GM12872 (cell line): ENCODE measurements at regions not wholly inside any gene's neighbourhood (a gene's known extent, or its start where the extent isn't known, plus 50 kb on each side); places are given as distances from the start of the nearest gene placed in this dataset.

Experiments
- TF ChIP-seq, protein P1 (sequence below): IDR thresholded peaks from 3 replicates; pipeline ENCODE4 v1.5.1; 2011; ENCODE audit warnings: low read depth, mild to moderate bottlenecking, low read length, moderate library complexity; ENCODE audit not compliant: insufficient read depth

DNA sequence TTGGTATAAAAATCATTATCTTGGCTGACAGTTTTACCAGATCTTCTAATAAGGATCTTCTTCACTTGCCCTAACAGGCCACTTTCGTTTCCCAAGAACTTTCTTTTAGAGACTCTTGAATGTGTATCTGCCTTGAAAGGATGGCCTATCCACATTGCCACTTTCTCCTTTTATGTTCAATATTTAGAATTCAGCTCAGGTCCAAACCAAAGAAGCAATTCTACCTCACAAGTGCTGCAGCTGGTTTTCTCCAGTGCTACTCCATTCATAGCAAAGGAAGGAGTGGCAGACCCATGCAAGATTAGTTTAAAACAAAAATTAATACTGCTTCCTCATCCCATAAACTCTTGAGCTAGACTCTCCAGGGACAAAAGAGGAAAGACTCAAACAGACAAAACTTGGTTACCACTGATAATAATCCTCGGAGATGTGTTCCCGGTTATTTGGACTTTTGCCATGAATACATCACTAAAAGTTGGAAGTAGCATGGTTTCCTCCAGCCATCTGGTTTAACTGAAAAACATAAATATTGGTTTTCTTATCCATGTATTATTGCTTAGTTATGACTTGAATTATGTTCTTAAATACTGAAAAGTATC lies 401.8 kb downstream of the PABPC4L start:
- TF ChIP-seq, protein P1, sequence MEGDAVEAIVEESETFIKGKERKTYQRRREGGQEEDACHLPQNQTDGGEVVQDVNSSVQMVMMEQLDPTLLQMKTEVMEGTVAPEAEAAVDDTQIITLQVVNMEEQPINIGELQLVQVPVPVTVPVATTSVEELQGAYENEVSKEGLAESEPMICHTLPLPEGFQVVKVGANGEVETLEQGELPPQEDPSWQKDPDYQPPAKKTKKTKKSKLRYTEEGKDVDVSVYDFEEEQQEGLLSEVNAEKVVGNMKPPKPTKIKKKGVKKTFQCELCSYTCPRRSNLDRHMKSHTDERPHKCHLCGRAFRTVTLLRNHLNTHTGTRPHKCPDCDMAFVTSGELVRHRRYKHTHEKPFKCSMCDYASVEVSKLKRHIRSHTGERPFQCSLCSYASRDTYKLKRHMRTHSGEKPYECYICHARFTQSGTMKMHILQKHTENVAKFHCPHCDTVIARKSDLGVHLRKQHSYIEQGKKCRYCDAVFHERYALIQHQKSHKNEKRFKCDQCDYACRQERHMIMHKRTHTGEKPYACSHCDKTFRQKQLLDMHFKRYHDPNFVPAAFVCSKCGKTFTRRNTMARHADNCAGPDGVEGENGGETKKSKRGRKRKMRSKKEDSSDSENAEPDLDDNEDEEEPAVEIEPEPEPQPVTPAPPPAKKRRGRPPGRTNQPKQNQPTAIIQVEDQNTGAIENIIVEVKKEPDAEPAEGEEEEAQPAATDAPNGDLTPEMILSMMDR: no peak

DNA sequence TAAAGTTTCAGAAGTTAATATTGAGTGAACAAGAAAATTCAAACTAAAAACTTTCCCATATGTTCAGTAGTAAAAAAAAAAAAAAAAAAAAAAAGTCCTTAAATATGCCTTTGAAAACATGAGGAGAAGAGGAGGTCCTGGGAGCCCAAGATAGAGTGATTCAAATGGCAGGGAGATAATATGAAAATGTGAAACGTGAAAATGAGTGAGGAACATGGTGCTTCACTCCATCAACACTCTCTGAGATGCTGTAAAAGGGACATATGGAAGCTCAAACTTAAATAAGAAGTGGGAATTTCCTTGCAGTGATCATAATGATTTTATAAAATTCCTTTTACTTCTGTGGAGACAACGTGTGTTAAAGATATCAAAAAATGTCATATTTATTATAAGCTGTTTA lies 423.9 kb downstream of the PABPC4L start:
- TF ChIP-seq, protein P1: no peak

DNA sequence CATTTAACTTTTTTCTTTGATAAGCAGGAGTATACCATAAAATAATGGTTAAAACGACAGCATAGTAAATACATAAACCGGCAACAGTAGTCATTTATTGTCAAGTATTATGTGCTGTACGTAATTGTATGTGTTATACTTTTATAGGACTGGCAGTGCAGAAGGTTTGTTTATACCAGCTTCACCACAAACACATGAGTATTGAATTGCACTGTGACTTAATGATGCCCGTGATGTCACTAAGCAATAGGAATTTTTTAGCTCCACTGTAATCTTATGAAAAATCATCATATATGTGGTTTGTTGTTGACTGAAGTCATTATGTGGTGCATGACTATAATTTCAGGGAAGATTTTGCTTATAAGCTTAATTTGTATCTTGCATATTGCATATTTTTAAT lies 424.6 kb downstream of the PABPC4L start:
- TF ChIP-seq, protein P1: no peak

DNA sequence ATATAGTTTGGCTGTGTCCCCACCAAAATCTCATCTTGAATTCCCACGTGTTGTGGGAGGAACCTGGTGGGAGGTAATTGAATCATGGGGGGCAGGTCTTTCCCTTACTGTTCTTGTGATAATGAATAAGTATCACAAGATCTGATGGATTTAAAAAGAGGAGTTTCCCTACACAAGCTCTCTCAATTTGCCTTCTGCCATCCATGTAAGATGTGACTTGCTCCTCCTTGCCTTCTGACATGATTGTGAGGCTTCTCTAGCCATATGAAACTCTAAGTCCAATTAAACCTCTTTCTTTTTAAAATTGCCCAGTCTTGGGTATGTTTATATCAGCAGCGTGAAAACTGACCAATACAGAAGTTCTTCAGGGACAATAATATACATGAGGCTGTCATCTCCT lies 425.1 kb downstream of the PABPC4L start:
- TF ChIP-seq, protein P1: no peak

DNA sequence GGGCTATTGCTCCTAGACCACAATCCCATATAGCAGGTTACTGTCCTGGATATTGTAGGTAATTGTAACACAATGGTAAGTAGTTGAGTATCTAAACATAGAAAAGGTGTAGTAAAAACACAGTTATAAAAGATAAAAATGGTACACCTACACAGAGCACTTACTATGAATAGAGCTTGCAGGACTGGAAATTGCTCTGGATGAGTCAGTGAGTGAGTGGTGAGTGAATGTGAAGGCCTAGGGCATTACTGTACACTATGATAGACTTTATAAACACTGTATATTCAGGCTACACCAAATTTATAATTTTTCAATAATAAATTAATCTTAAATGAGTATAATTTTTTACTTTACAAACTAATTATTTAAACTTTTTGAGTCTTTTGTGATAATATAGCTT lies 425.7 kb downstream of the PABPC4L start:
- TF ChIP-seq, protein P1: no peak

DNA sequence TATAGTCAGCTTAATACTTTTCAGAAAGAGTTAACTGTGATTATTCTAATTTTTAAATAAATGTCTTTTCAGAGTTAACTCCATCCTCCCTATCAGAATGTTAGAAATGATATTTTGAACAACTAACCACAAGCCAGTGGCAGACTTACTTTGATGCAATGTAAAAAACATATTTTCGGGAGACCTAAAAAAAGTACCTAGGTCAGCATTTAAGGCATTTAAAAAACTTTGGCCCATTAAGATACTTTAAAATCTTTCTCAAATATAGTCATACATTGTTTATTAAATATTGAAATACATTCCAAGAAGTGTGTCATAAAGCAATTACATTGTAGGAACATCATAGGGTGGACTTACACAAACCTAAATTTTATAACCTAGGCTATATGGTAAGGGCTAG lies 426.1 kb downstream of the PABPC4L start:
- TF ChIP-seq, protein P1: no peak

DNA sequence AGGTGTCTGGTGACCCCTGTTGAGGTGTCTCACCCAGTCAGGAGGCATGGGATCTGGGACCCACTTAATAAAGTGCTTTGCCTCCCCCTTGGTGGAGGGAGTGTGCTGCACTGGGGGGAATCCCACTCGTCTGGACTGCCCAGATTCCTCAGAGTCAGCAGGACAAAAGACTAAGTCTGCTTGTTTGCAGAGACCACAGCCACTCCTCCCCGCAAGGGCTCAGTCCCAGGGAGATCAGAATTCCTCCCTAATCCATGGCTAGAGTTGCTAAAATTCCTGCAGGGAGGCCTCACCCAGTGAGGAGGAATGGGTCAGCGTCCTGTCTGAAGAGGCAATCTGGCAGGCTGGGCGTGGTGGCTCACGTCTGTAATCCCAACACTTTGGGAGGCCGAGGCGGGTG lies 442.2 kb downstream of the PABPC4L start:
- TF ChIP-seq, protein P1: no peak
